HEK293 (cell line): ENCODE measurements at regions not wholly inside any gene's neighbourhood (a gene's known extent, or its start where the extent isn't known, plus 50 kb on each side); places are given as distances from the start of the nearest gene placed in this dataset.

Source experiments
- CTCF ChIA-PET: fragments of 350-600 bp; formaldehyde crosslinking; extraction: SDS; loops from one replicate; lab custom pipeline; 2021; ENCODE audit warnings: antibody characterized with exemption; lab: Yijun Ruan, JAX
- POLR2A ChIA-PET: fragments of 300-600 bp; formaldehyde crosslinking; extraction: SDS; loops from one replicate; lab custom pipeline; 2020; ENCODE audit warnings: antibody characterized with exemption, inconsistent platforms; lab: Yijun Ruan, JAX
- H3K27ac ChIP-seq: fragments of 200-500 bp; sonication (Bioruptor generic); 2 replicates; pipeline ENCODE4 v1.5.1; 2014; ENCODE audit warnings: low read depth, low read length, control low read depth, inconsistent platforms; ENCODE audit errors: extremely low read depth
- H3K36me3 ChIP-seq, 2 experiments: fragments of 200-500 bp in 1 of 2; sonication (Bioruptor generic) in 1 of 2; 1 replicate in 1 of 2; 2 replicates in 1 of 2; pipeline ENCODE4 v1.5.1; 2014 to 2017; ENCODE audit warnings: inconsistent platforms in 2 of 2, low read length in 2 of 2; ENCODE audit not compliant: control insufficient read depth in 2 of 2, insufficient read depth in 1 of 2
- H3K4me1 ChIP-seq: fragments of 200-500 bp; sonication (Bioruptor generic); 2 replicates; pipeline ENCODE4 v1.5.1; 2014; ENCODE audit warnings: mild to moderate bottlenecking, low read length, inconsistent platforms; ENCODE audit not compliant: control insufficient read depth, insufficient read depth
- H3K4me3 ChIP-seq: 2 replicates; pipeline ENCODE4 v1.5.1; 2011; ENCODE audit warnings: low read depth, mild to moderate bottlenecking, control low read depth, low read length, moderate library complexity
- H3K9me3 ChIP-seq: fragments of 200-500 bp; sonication (Bioruptor generic); 2 replicates; pipeline ENCODE4 v1.5.1; 2014; ENCODE audit warnings: low read depth, low read length, inconsistent platforms; ENCODE audit not compliant: control insufficient read depth, insufficient read depth
- HOXC10 ChIP-seq: sonication (generic); formaldehyde crosslinking; IDR thresholded peaks from 2 replicates; pipeline ENCODE4 v1.8.1; 2023; ENCODE audit warnings: mild to moderate bottlenecking, missing genetic modification reagents
- KLF1 ChIP-seq: fragments of 450-650 bp; formaldehyde crosslinking; IDR thresholded peaks from 2 replicates; pipeline ENCODE4 v1.5.1; 2016; ENCODE audit warnings: missing biosample characterization, missing genetic modification characterization
- KLF16 ChIP-seq: fragments of 450-650 bp; formaldehyde crosslinking; IDR thresholded peaks from 2 replicates; pipeline ENCODE4 v1.5.1; 2017; ENCODE audit warnings: missing biosample characterization, missing genetic modification characterization
- KLF7 ChIP-seq: fragments of 450-650 bp; formaldehyde crosslinking; IDR thresholded peaks from 2 replicates; pipeline ENCODE4 v1.5.1; 2016; ENCODE audit warnings: missing biosample characterization, missing genetic modification characterization, borderline replicate concordance
- SCRT1 ChIP-seq: fragments of 450-650 bp; formaldehyde crosslinking; IDR thresholded peaks from 2 replicates; pipeline ENCODE4 v1.5.1; 2016; ENCODE audit warnings: missing biosample characterization, missing genetic modification characterization, borderline replicate concordance
- ZNF133 ChIP-seq: fragments of 450-650 bp; formaldehyde crosslinking; IDR thresholded peaks from 2 replicates; pipeline ENCODE4 v1.5.1; 2016; ENCODE audit warnings: missing biosample characterization, missing genetic modification characterization
- ZNF202 ChIP-seq: fragments of 450-650 bp; formaldehyde crosslinking; IDR thresholded peaks from 2 replicates; pipeline ENCODE4 v1.5.1; 2016; ENCODE audit warnings: missing biosample characterization, missing genetic modification characterization, borderline replicate concordance
- ZNF292 ChIP-seq: fragments of 450-650 bp; formaldehyde crosslinking; IDR thresholded peaks from 2 replicates; pipeline ENCODE4 v1.5.1; 2016; ENCODE audit warnings: low read depth, missing biosample characterization, missing genetic modification characterization, borderline replicate concordance
- ZNF324 ChIP-seq: fragments of 450-650 bp; formaldehyde crosslinking; IDR thresholded peaks from 2 replicates; pipeline ENCODE4 v1.5.1; 2016; ENCODE audit warnings: missing biosample characterization, missing genetic modification characterization
- ZNF473 ChIP-seq: fragments of 450-650 bp; formaldehyde crosslinking; IDR thresholded peaks from 2 replicates; pipeline ENCODE4 v1.5.1; 2017; ENCODE audit warnings: missing biosample characterization, missing genetic modification characterization
- ZNF510 ChIP-seq: fragments of 450-650 bp; formaldehyde crosslinking; IDR thresholded peaks from 2 replicates; pipeline ENCODE4 v1.5.1; 2018; ENCODE audit warnings: mild to moderate bottlenecking, missing genetic modification characterization, missing biosample characterization; ENCODE audit not compliant: insufficient replicate concordance
- ZNF596 ChIP-seq: fragments of 450-650 bp; IDR thresholded peaks from 2 replicates; pipeline ENCODE4 v1.5.0; 2018; ENCODE audit warnings: missing biosample characterization, mild to moderate bottlenecking, missing genetic modification characterization, moderate library complexity
- ZNF664 ChIP-seq: fragments of 450-650 bp; formaldehyde crosslinking; IDR thresholded peaks from 2 replicates; pipeline ENCODE4 v1.5.1; 2016; ENCODE audit warnings: missing biosample characterization, missing genetic modification characterization
- ZNF692 ChIP-seq: fragments of 450-650 bp; formaldehyde crosslinking; IDR thresholded peaks from 2 replicates; pipeline ENCODE4 v1.5.1; 2016; ENCODE audit warnings: missing biosample characterization, missing genetic modification characterization
- ZNF791 ChIP-seq: fragments of 450-650 bp; formaldehyde crosslinking; IDR thresholded peaks from 2 replicates; pipeline ENCODE4 v1.5.1; 2016; ENCODE audit warnings: missing biosample characterization, missing genetic modification characterization
- ZNF830 ChIP-seq: fragments of 450-650 bp; IDR thresholded peaks from 2 replicates; pipeline ENCODE4 v1.5.0; 2018; ENCODE audit warnings: missing biosample characterization, missing genetic modification characterization, low read depth, mild to moderate bottlenecking, moderate library complexity
- TF ChIP-seq, protein P1 (sequence below): fragments of 450-650 bp; formaldehyde crosslinking; IDR thresholded peaks from 2 replicates; pipeline ENCODE4 v1.5.1; 2016; ENCODE audit warnings: missing biosample characterization, missing genetic modification characterization
- TF ChIP-seq, protein P2 (sequence below): fragments of 450-650 bp; formaldehyde crosslinking; IDR thresholded peaks from 2 replicates; pipeline ENCODE4 v1.5.1; 2016; ENCODE audit warnings: missing biosample characterization, missing genetic modification characterization, borderline replicate concordance

GRCh38 chr15:93358166-93359059 is 269.4 kb upstream of the RGMA start:
- CTCF ChIA-PET: no interaction called here
- TF ChIP-seq, protein P1, sequence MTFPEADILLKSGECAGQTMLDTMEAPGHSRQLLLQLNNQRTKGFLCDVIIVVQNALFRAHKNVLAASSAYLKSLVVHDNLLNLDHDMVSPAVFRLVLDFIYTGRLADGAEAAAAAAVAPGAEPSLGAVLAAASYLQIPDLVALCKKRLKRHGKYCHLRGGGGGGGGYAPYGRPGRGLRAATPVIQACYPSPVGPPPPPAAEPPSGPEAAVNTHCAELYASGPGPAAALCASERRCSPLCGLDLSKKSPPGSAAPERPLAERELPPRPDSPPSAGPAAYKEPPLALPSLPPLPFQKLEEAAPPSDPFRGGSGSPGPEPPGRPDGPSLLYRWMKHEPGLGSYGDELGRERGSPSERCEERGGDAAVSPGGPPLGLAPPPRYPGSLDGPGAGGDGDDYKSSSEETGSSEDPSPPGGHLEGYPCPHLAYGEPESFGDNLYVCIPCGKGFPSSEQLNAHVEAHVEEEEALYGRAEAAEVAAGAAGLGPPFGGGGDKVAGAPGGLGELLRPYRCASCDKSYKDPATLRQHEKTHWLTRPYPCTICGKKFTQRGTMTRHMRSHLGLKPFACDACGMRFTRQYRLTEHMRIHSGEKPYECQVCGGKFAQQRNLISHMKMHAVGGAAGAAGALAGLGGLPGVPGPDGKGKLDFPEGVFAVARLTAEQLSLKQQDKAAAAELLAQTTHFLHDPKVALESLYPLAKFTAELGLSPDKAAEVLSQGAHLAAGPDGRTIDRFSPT (tag by site-specific recombination): no peak
- TF ChIP-seq KLF16 (tag by site-specific recombination) (no peak), HOXC10 (CRISPR knock-in tag) (no peak)

DNA sequence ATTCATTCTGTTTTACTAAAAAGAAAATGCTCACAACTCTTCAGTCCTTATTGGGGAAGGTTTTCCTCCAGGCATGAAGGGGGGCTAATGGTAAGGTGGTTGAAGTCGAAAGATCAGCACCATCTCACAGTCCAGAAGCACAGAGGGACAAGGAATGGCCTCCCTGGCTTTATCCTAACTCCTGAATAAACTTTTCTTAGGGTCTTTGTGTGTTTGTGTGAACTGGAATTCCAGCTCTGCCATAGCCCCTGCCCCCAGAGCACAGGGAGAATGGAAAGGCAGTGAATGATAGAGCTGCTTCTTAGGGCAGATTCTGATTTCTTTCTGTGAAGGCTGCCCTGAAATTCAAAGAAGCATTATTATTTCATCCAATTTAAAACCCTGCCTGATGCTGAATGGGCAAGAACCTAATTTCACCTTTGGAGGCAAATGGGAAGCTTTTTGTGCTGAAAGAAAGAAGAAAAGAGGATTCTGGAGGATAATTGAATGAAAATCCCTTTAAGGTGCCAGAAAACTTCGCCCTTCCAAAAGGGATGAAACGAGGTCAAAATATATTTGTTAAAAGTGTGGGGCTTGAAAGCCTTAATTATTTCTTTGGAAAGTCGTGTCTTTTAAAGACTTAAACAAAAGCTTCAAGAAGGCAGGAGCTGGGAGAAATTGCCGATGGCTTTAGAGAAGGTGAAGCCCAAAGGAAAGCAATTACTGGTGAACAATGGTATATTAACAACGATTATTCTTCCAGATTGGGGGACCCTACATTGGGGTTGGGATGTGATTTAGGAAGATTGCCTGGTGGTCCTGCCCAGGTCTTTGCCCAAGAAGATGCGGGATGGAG is 259.9 kb upstream of the RGMA start:
- ChIA-PET CTCF (no interaction called here), POLR2A (no interaction called here)
- no peak overlapping the region for H3K27ac ChIP-seq
- H3K4me1 ChIP-seq: no peaks in the 10 kb centered on the region
- H3K9me3 ChIP-seq: no peaks in the 10 kb centered on the region
- TF ChIP-seq ZNF133 (tag by site-specific recombination) (no peak), ZNF692 (no peak), KLF7 (tag by site-specific recombination) (no peak)
- H3K4me3 ChIP-seq: no peak overlapping the region
- no peaks in the 10 kb centered on the region for H3K36me3 ChIP-seq

More at GRCh38 chr15:93358166-93359059, 269.4 kb upstream of the RGMA start:
- POLR2A ChIA-PET: no interaction called here
- no peaks in the 10 kb centered on the region for H3K4me1 ChIP-seq
- H3K27ac ChIP-seq: no peak overlapping the region
- no peaks in the 10 kb centered on the region for H3K9me3 ChIP-seq
- H3K36me3 ChIP-seq: no peaks in the 10 kb centered on the region
- H3K4me3 ChIP-seq: no peak overlapping the region

DNA sequence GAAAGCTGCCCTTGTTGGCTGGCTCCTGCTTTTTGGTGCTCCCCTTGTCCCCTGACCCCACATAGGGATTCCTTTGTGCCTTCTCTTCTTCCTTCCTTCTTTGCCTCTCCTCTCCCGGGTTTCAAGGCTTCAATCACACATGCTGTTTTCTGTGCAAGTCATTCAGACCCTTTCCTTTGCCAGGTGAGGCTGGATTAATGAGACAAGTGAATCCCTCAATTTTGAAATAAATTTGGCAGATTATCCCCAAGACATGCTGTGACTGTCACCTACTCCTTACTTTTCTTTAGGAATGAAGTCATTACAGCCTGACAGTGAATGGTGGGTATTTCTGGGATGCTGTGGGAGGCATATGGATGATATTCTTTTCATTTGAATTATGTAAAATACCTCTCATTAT is 259.0 kb upstream of the RGMA start:
- TF ChIP-seq ZNF292 (tag by site-specific recombination): no peak
- no peak for TF ChIP-seq ZNF791 (tag by site-specific recombination)
- no peak for TF ChIP-seq SCRT1 (tag by site-specific recombination)
- no peak for TF ChIP-seq ZNF473 (tag by site-specific recombination)
- TF ChIP-seq ZNF324 (tag by site-specific recombination): no peak
- TF ChIP-seq, protein P2, sequence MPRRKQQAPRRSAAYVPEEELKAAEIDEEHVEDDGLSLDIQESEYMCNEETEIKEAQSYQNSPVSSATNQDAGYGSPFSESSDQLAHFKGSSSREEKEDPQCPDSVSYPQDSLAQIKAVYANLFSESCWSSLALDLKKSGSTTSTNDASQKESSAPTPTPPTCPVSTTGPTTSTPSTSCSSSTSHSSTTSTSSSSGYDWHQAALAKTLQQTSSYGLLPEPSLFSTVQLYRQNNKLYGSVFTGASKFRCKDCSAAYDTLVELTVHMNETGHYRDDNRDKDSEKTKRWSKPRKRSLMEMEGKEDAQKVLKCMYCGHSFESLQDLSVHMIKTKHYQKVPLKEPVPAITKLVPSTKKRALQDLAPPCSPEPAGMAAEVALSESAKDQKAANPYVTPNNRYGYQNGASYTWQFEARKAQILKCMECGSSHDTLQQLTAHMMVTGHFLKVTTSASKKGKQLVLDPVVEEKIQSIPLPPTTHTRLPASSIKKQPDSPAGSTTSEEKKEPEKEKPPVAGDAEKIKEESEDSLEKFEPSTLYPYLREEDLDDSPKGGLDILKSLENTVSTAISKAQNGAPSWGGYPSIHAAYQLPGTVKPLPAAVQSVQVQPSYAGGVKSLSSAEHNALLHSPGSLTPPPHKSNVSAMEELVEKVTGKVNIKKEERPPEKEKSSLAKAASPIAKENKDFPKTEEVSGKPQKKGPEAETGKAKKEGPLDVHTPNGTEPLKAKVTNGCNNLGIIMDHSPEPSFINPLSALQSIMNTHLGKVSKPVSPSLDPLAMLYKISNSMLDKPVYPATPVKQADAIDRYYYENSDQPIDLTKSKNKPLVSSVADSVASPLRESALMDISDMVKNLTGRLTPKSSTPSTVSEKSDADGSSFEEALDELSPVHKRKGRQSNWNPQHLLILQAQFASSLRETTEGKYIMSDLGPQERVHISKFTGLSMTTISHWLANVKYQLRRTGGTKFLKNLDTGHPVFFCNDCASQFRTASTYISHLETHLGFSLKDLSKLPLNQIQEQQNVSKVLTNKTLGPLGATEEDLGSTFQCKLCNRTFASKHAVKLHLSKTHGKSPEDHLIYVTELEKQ (tag by site-specific recombination): no peak
- TF ChIP-seq ZNF830 (tag by site-specific recombination): no peak
- no peak for TF ChIP-seq ZNF664
- TF ChIP-seq KLF1 (tag by site-specific recombination): no peak
- TF ChIP-seq ZNF202 (tag by site-specific recombination): no peak
- TF ChIP-seq ZNF596 (tag by site-specific recombination): no peak
- no peak for TF ChIP-seq ZNF510 (tag by site-specific recombination)
- no peak overlapping the region for H3K27ac ChIP-seq
- H3K4me3 ChIP-seq: no peak overlapping the region
- ChIA-PET CTCF (no interaction called here), POLR2A (no interaction called here)
- H3K4me1 ChIP-seq: no peaks in the 10 kb centered on the region
- H3K9me3 ChIP-seq: no peaks in the 10 kb centered on the region
- no peaks in the 10 kb centered on the region for H3K36me3 ChIP-seq
